ENCODE measurements at regions not wholly inside any gene's neighbourhood (a gene's known extent, or its start where the extent isn't known, plus 50 kb on each side); places are given as distances from the start of the nearest gene placed in this dataset.

DNA sequence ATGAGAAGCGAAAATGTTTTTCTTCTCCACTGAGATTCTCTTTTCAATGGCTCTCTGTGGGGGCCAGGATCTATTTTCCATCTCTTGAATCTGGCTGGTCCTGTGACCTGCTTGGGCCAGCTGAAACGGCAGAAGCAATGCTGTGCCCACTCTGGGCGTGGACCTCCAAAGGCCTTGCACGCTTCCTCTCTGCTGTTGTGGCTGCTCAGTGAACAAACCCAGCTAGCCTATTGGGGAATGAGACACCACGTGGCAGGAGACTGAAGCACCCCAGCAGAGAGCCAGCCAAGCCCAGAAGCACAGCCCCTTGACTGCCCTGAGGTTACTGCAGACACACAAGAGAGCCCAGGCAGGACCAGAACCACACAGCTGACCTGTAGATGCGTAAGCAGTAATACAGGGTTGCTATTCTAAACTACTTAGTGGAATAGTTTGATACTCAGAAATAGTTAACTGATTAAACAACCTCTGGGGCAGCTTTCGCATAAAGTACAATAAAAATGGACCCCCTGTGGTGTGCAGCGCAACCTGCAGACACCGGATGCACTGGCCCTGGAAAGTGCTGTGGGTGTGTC is 221.7 kb upstream of the SH3BP4 start:
- TF ChIP-seq POLR2A (IDR thresholded peaks at IDR 0.05) = no peak
- TF ChIP-seq, protein P1, sequence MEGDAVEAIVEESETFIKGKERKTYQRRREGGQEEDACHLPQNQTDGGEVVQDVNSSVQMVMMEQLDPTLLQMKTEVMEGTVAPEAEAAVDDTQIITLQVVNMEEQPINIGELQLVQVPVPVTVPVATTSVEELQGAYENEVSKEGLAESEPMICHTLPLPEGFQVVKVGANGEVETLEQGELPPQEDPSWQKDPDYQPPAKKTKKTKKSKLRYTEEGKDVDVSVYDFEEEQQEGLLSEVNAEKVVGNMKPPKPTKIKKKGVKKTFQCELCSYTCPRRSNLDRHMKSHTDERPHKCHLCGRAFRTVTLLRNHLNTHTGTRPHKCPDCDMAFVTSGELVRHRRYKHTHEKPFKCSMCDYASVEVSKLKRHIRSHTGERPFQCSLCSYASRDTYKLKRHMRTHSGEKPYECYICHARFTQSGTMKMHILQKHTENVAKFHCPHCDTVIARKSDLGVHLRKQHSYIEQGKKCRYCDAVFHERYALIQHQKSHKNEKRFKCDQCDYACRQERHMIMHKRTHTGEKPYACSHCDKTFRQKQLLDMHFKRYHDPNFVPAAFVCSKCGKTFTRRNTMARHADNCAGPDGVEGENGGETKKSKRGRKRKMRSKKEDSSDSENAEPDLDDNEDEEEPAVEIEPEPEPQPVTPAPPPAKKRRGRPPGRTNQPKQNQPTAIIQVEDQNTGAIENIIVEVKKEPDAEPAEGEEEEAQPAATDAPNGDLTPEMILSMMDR (IDR thresholded peaks at IDR 0.05) = no peak
- WGBS, 4 donors = 80 to 91% (median 87%) methylated on average over 9 of the region's 9 CpGs
- H3K27ac ChIP-seq = no peak overlapping the region
- intact Hi-C loops (cut with DNase I) = no loop called here
- H3K4me1 ChIP-seq = no peaks in the 10 kb centered on the region
- H3K4me3 ChIP-seq = no peak overlapping the region
- H3K9me3 ChIP-seq = peaks cover 0 to 8% (median 2%) of the 10 kb centered on the region in 12 donors
- DNase-seq (no peak), ATAC-seq (no peak)
- no peaks in the 10 kb centered on the region for H3K27me3 ChIP-seq
- H3K36me3 ChIP-seq = no peaks in the 10 kb centered on the region

DNA sequence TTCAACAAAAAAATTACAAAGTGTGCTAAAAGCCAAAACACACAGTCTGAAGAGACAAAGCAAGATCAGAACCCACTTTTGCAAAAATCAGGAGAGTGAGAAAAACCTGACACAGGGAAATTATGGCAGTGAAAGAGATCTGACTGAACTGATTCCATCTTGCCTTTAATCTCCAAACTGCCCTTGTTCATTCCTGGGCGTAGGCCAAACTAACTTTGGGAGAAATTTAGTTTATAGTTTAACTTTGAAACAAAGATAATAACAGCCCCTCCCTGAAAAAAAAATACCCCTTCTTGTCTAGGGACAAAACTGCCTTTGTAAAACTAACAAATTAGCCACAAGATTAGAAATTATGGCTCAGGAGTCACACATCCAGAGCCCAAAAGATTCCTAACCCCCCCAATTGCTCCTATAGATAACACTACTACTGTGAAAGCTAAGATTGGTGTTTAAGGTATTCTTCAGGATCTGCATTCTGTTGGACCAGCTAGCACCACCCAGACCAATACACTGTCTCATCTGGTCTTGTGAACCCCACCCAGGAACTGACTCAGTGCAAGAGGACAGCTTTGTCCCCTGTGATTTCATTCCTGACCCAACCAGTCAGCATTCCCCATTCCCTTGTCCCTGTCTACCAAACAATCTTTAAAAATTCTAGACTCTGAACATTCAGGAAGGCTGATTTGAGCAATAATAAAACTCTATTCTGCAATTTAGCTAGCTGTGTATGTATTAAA is 226.1 kb upstream of the SH3BP4 start:
- H3K27me3 ChIP-seq = no peaks in the 10 kb centered on the region
- peak in 2 of 4 donors; percentile 49 to 76 for ATAC-seq

DNA sequence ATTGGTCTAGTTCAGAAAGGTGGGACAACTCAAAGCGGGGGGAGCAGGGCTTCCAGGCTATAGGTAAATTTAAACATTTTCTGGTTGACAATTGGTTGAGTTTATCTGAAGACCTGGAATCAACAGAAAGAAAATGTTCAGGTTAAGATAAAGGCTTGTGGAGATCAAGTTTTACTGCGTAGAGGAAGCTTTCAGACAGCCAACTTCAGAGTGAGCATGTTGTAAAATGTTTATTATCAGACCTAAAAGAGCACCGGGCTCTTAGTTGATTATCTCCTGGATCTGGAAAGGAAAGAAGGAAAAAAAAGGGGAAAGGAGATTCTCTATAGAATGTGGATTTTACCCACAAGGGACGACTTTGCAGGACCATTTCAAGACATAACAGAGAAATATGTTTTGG is 227.0 kb upstream of the SH3BP4 start:
- ATAC-seq (no peak), DNase-seq (no peak)
- Histone ChIP-seq H3K27ac (no peak overlapping the region), H3K9me3 (peaks cover 0 to 4% (median 0%) of the 10 kb centered on the region in 12 donors), H3K36me3 (no peaks in the 10 kb centered on the region), H3K27me3 (no peaks in the 10 kb centered on the region), H3K4me1 (no peaks in the 10 kb centered on the region), H3K4me3 (no peak overlapping the region)
- intact Hi-C loops (cut with DNase I) = no loop called here
- TF ChIP-seq, protein P1 (IDR thresholded peaks at IDR 0.05) = no peak
- no peak for TF ChIP-seq POLR2A (IDR thresholded peaks at IDR 0.05)
- 82 to 87% (median 84%) methylated on average over 4 of the region's 4 CpGs for WGBS, 4 donors

More for the DNA sequence above, 226.1 kb upstream of the SH3BP4 start:
- 63 to 84% (median 80%) methylated on average over 1 of the region's 1 CpG for WGBS, 4 donors
- DNase-seq = no peak
- intact Hi-C loops (cut with DNase I) = no loop called here
- Histone ChIP-seq H3K9me3 (peaks cover 0 to 4% (median 0%) of the 10 kb centered on the region in 12 donors), H3K27ac (no peak overlapping the region), H3K4me1 (no peaks in the 10 kb centered on the region), H3K4me3 (no peak overlapping the region), H3K36me3 (no peaks in the 10 kb centered on the region)
- TF ChIP-seq, protein P1 (IDR thresholded peaks at IDR 0.05) = no peak
- no peak for TF ChIP-seq POLR2A (IDR thresholded peaks at IDR 0.05)

DNA sequence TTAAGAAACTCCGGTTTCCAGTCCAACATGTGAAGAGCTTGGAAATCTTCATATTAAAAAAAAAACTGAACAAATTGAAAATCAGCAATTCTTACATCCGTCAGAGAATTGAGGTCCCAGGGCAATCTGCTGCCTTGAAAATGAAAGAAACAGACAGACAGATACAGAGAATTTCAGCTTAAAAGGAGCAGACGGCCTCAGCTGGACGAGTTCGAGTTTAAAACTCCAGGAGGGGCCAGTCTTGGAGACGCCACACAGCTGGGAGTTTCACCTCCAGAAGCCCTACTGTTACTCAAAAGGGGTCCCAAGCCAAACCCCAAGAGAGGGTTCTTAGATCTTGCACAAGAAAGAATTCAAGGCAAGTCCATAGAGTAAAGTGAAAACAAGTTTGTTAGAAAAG is 226.5 kb upstream of the ARL4C start:
- DNase-seq (peak in 1 of 5 donors; percentile 32), ATAC-seq (peak in 1 of 4 donors; percentile 45)
- Histone ChIP-seq H3K4me3 (no peak overlapping the region), H3K27ac (no peak overlapping the region), H3K36me3 (no peaks in the 10 kb centered on the region), H3K27me3 (no peaks in the 10 kb centered on the region), H3K9me3 (peaks cover 0 to 4% (median 0%) of the 10 kb centered on the region in 12 donors), H3K4me1 (no peaks in the 10 kb centered on the region)
- 61 to 70% (median 65%) methylated on average over 6 of the region's 6 CpGs for WGBS, 4 donors
- TF ChIP-seq, protein P1 (IDR thresholded peaks at IDR 0.05) = no peak
- TF ChIP-seq POLR2A (IDR thresholded peaks at IDR 0.05) = no peak
- intact Hi-C loops (cut with DNase I) = no loop called here

Measured in heart left ventricle (tissue), 16 donors.